IMR-90 (cell line): ENCODE measurements at regions not wholly inside any gene's neighbourhood (a gene's known extent, or its start where the extent isn't known, plus 50 kb on each side); places are given as distances from the start of the nearest gene placed in this dataset.

Source experiments
- ATAC-seq: fragments of 200-7000 bp; cut with Tn5 transposase; 2 replicates; pipeline ENCODE4 v1.9.1; 2020; ENCODE audit warnings: low read depth, mild to moderate bottlenecking, moderate library complexity
- BruUV-seq: library from RNA; stranded (reverse); fragments of 400-500 nt; replicated peaks from 2 replicates; lab custom pipeline; 2021; lab: Mats Ljungman, UMichigan
- CTCF ChIA-PET: fragments of 300-600 bp; formaldehyde crosslinking; extraction: SDS; loops from one replicate; lab custom pipeline; 2021; ENCODE audit warnings: antibody characterized with exemption; lab: Yijun Ruan, JAX
- POLR2A ChIA-PET: fragments of 300-600 bp; sonication (Branson Sonifier 250); formaldehyde crosslinking; loops from one replicate; lab custom pipeline; 2022; ENCODE audit warnings: antibody characterized with exemption; ENCODE audit not compliant: unreplicated experiment; lab: Charles Lee
- DNase-seq: peaks from one replicate; pipeline ENCODE4 v3.0.0; 2013
- H2AFZ ChIP-seq: replicated peaks from 2 replicates; pipeline ENCODE3; 2013; ENCODE audit warnings: low read length, mild to moderate bottlenecking; ENCODE audit not compliant: poor library complexity
- H2AK5ac ChIP-seq: 2 replicates; pipeline ENCODE4 v1.6.1; 2013; ENCODE audit warnings: low read depth, low read length, inconsistent platforms
- H2AK9ac ChIP-seq: replicated peaks from 2 replicates; pipeline ENCODE3; 2013; ENCODE audit warnings: mild to moderate bottlenecking, low read depth, low read length, moderate library complexity; ENCODE audit not compliant: poor library complexity
- H2BK120ac ChIP-seq: 2 replicates; pipeline ENCODE4 v1.6.1; 2013; ENCODE audit warnings: low read depth, low read length, inconsistent platforms
- H2BK15ac ChIP-seq: 3 replicates; pipeline ENCODE4 v1.6.1; 2013; ENCODE audit warnings: low read depth, low read length, inconsistent platforms
- H2BK20ac ChIP-seq: 2 replicates; pipeline ENCODE4 v1.6.1; 2013; ENCODE audit warnings: low read depth, mild to moderate bottlenecking, inconsistent platforms, low read length, moderate library complexity
- H2BK5ac ChIP-seq: 2 replicates; pipeline ENCODE4 v1.6.1; 2013; ENCODE audit warnings: mild to moderate bottlenecking, low read depth, low read length, inconsistent platforms; ENCODE audit not compliant: poor library complexity, severe bottlenecking
- H3K14ac ChIP-seq: replicated peaks from 2 replicates; pipeline ENCODE4 v1.6.1; 2013; ENCODE audit warnings: low read depth, low read length, inconsistent platforms
- H3K18ac ChIP-seq: 2 replicates; pipeline ENCODE4 v1.6.1; 2013; ENCODE audit warnings: low read depth, low read length, control low read depth
- H3K23ac ChIP-seq: 2 replicates; pipeline ENCODE4 v1.6.1; 2013; ENCODE audit warnings: low read depth, low read length, inconsistent platforms
- H3K27ac ChIP-seq: 2 replicates; pipeline ENCODE4 v1.5.1; 2013; ENCODE audit warnings: mild to moderate bottlenecking, control low read depth, low read length; ENCODE audit not compliant: insufficient read depth
- H3K27me3 ChIP-seq: 2 replicates; pipeline ENCODE4 v1.6.1; 2013; ENCODE audit warnings: low read length; ENCODE audit not compliant: control insufficient read depth, insufficient read depth
- H3K36me3 ChIP-seq: 2 replicates; pipeline ENCODE4 v1.6.1; 2013; ENCODE audit warnings: low read length, mixed read lengths; ENCODE audit not compliant: control insufficient read depth, insufficient read depth
- H3K4ac ChIP-seq: 2 replicates; pipeline ENCODE4 v1.6.1; 2013; ENCODE audit warnings: low read depth, low read length, inconsistent platforms
- H3K4me1 ChIP-seq: 2 replicates; pipeline ENCODE4 v1.6.1; 2013; ENCODE audit warnings: low read length, mixed read lengths; ENCODE audit not compliant: control insufficient read depth, insufficient read depth
- H3K4me2 ChIP-seq: 2 replicates; pipeline ENCODE4 v1.6.1; 2013; ENCODE audit warnings: low read depth, mild to moderate bottlenecking, control low read depth, low read length, moderate library complexity
- H3K4me3 ChIP-seq: 2 replicates; pipeline ENCODE4 v1.5.1; 2013; ENCODE audit warnings: low read depth, mild to moderate bottlenecking, control low read depth, low read length, moderate library complexity; ENCODE audit not compliant: insufficient read depth
- H3K56ac ChIP-seq: 2 replicates; pipeline ENCODE4 v1.6.1; 2013; ENCODE audit warnings: low read length, inconsistent platforms; ENCODE audit not compliant: insufficient read depth; ENCODE audit errors: extremely low read depth
- H3K79me1 ChIP-seq, 2 experiments: 2 replicates each; pipeline ENCODE4 v1.6.1; 2013; ENCODE audit warnings: low read length in 2 of 2, inconsistent platforms in 1 of 2, low read depth in 1 of 2
- H3K9ac ChIP-seq: 2 replicates; pipeline ENCODE4 v1.6.1; 2013; ENCODE audit warnings: low read depth, low read length, control low read depth
- H3K9me1 ChIP-seq: 2 replicates; pipeline ENCODE4 v1.6.1; 2013; ENCODE audit warnings: low read length, inconsistent platforms; ENCODE audit not compliant: insufficient read depth
- H3K9me3 ChIP-seq: 2 replicates; pipeline ENCODE4 v1.6.1; 2013; ENCODE audit warnings: low read length; ENCODE audit not compliant: control insufficient read depth, insufficient read depth
- H4K20me1 ChIP-seq: 2 replicates; pipeline ENCODE4 v1.6.1; 2013; ENCODE audit warnings: low read length, inconsistent platforms; ENCODE audit not compliant: insufficient read depth
- H4K5ac ChIP-seq: 2 replicates; pipeline ENCODE4 v1.6.1; 2013; ENCODE audit warnings: mild to moderate bottlenecking, low read depth, low read length, control low read depth
- H4K8ac ChIP-seq, 2 experiments: 2 replicates each; pipeline ENCODE4 v1.6.1; 2013; ENCODE audit warnings: low read depth in 2 of 2, low read length in 2 of 2, control low read depth in 1 of 2, inconsistent platforms in 1 of 2
- H4K91ac ChIP-seq: 2 replicates; pipeline ENCODE4 v1.6.1; 2013; ENCODE audit warnings: low read depth, low read length, inconsistent platforms; ENCODE audit not compliant: insufficient read depth
- CHD1 ChIP-seq: IDR thresholded peaks from 2 replicates; pipeline ENCODE4 v1.6.1; 2012; ENCODE audit warnings: low read depth, low read length, improper control_type of control experiment
- MAFK ChIP-seq: IDR thresholded peaks from 2 replicates; pipeline ENCODE4 v1.6.1; 2012; ENCODE audit warnings: low read depth, low read length, improper control_type of control experiment
- MXI1 ChIP-seq: IDR thresholded peaks from 2 replicates; pipeline ENCODE4 v1.6.1; 2012; ENCODE audit warnings: low read depth, mild to moderate bottlenecking, low read length, moderate library complexity, borderline replicate concordance
- RAD21 ChIP-seq: IDR thresholded peaks from 2 replicates; pipeline ENCODE4 v1.6.1; 2012; ENCODE audit warnings: low read length, improper control_type of control experiment
- RCOR1 ChIP-seq: IDR thresholded peaks from 2 replicates; pipeline ENCODE4 v1.6.1; 2012; ENCODE audit warnings: mild to moderate bottlenecking, low read length, improper control_type of control experiment; ENCODE audit not compliant: insufficient replicate concordance
- RFX5 ChIP-seq: IDR thresholded peaks from 2 replicates; pipeline ENCODE4 v1.8.0; 2012; ENCODE audit warnings: low read depth, mild to moderate bottlenecking, low read length, moderate library complexity
- SMC3 ChIP-seq: fragments of 150-350 bp; IDR thresholded peaks from 2 replicates; pipeline ENCODE4 v1.6.1; 2016; ENCODE audit warnings: low read depth, mild to moderate bottlenecking, antibody characterized with exemption, low read length, moderate library complexity
- WGBS, 2 experiments: methylation state at CpG; one replicate each; pipeline versions ENCODE4 v1.1.5 to v1.1.7; 2013; ENCODE audit warnings: missing lambda C conversion rate in 2 of 2; ENCODE audit not compliant: insufficient read length in 1 of 2; ENCODE audit errors: extremely low coverage in 2 of 2; 5-methylcytosine and 5-hydroxymethylcytosine counted together
- dilution Hi-C: fragments of 300-500 bp; cut with HindIII; formaldehyde crosslinking; loops from one replicate; pipeline ENCODE4 v1.14.3; 2018; ENCODE audit warnings: low sequenced_read_pairs; ENCODE audit not compliant: unreplicated experiment
- in situ Hi-C: fragments of 300-500 bp; cut with MboI; formaldehyde crosslinking; loops from 3 replicates; pipeline ENCODE4 v1.14.3; 2019; ENCODE audit warnings: low sequenced_read_pairs, inconsistent platforms, mixed read lengths
- intact Hi-C: fragments of 100-400 bp; cut with micrococcal nuclease; formaldehyde crosslinking; loops from 2 replicates; pipeline ENCODE4 v1.10.0; 2022

DNA sequence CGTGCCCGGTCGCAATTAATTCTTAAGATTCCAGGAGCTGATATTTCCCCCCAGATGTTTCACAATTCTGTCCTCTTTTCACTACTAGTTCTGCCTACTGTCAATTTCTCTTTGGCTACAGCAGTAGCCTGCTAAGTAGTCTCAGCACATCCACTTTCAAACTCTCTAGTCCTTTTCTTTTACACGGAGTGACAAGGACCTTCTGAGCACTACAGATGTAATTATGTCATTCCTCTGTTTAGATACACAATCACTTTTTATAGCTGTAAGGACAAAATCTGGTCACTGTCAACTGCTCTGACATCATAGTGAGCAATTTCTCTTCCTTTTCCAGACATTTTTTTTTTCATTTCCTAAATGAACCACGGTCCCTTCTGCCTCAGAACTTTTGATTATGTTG is 421.7 kb upstream of the CHRM3 start:
- no peak overlapping the region for H2BK5ac ChIP-seq
- intact Hi-C loops, result no loop called here
- H3K4ac ChIP-seq, result no peak overlapping the region
- no peaks in the 10 kb centered on the region for H3K79me1 ChIP-seq
- no peak overlapping the region for H3K56ac ChIP-seq
- ATAC-seq (no peak), DNase-seq (no peak)
- 80% methylated on average over 1 of the region's 5 CpGs; no CpG with 5 or more reads in 1 of the 2 experiments for WGBS, 2 experiments
- no peaks in the 10 kb centered on the region for H3K9me1 ChIP-seq
- H2BK120ac ChIP-seq, result no peak overlapping the region
- no peak overlapping the region for H3K4me2 ChIP-seq
- H2BK15ac ChIP-seq, result no peak overlapping the region
- no peak overlapping the region for H3K18ac ChIP-seq
- H3K9ac ChIP-seq, result no peak overlapping the region
- in situ Hi-C loops, result no loop called here
- no peak overlapping the region for H2AK5ac ChIP-seq
- no peak overlapping the region for H4K8ac ChIP-seq
- H3K23ac ChIP-seq, result no peak overlapping the region
- H3K4me1 ChIP-seq, result no peaks in the 10 kb centered on the region
- POLR2A ChIA-PET, result interaction anchor here (0.6 kb wide), 1 partner anchor 54 kb away, joined by 3 read pairs; no protein-coding TSS in a partner anchor
- no TSS peak for BruUV-seq
- no peak overlapping the region for H3K27ac ChIP-seq
- TF ChIP-seq MAFK, result no peak
- TF ChIP-seq CHD1, result no peak
- TF ChIP-seq SMC3, result no peak
- TF ChIP-seq RAD21, result no peak
- no peak for TF ChIP-seq RCOR1
- no peak for TF ChIP-seq RFX5
- TF ChIP-seq MXI1, result no peak
- no peak overlapping the region for H4K5ac ChIP-seq
- CTCF ChIA-PET, result no interaction called here
- H3K14ac ChIP-seq, result no peak overlapping the region
- H3K4me3 ChIP-seq, result no peak overlapping the region
- no peaks in the 10 kb centered on the region for H3K36me3 ChIP-seq
- no peak overlapping the region for H2BK20ac ChIP-seq
- H4K20me1 ChIP-seq, result no peaks in the 10 kb centered on the region
- no peak overlapping the region for H2AK9ac ChIP-seq
- H2AFZ ChIP-seq, result no peak overlapping the region
- H4K91ac ChIP-seq, result no peak overlapping the region
- H3K27me3 ChIP-seq, result no peaks in the 10 kb centered on the region
- peaks cover 6% of the 10 kb centered on the region for H3K9me3 ChIP-seq
- dilution Hi-C loops, result no loop called here
